SK-N-SH (cell line): ENCODE measurements at regions not wholly inside any gene's neighbourhood (a gene's known extent, or its start where the extent isn't known, plus 50 kb on each side); places are given as distances from the start of the nearest gene placed in this dataset.

ENCODE experiments used
- CTCF ChIA-PET: fragments of 300-600, 350-600 bp; formaldehyde crosslinking; extraction: SDS; loops from one replicate; lab custom pipeline; 2021; lab: Yijun Ruan, JAX
- POLR2A ChIA-PET: fragments of 350-600 bp; sonication (Branson Sonifier 250); formaldehyde crosslinking; extraction: SDS; loops from one replicate; lab custom pipeline; 2020; ENCODE audit warnings: antibody characterized with exemption, inconsistent platforms; lab: Yijun Ruan, JAX
- DNase-seq: peaks from one replicate; pipeline ENCODE4 v3.0.0; 2012
- H2AFZ ChIP-seq: fragments of 200-600 bp; sonication (generic); 2 replicates; pipeline ENCODE4 v1.8.1; 2016; ENCODE audit warnings: antibody characterized with exemption, mild to moderate bottlenecking, low read depth
- H3F3A ChIP-seq: fragments of 200-600 bp; sonication (generic); replicated peaks from 2 replicates; pipeline ENCODE3; 2016; ENCODE audit warnings: antibody characterized with exemption, mild to moderate bottlenecking; ENCODE audit not compliant: insufficient read depth
- H3K27ac ChIP-seq, 2 experiments: fragments of 200-500 bp in 1 of 2; fragments of 200-600 bp in 1 of 2; sonication (Bioruptor generic) in 1 of 2; sonication (generic), shearing (Covaris generic) in 1 of 2; 2 replicates each; pipeline versions ENCODE4 v1.5.1 to v1.6.1; 2014 to 2016; ENCODE audit warnings: low read depth in 2 of 2, inconsistent platforms in 1 of 2, low read length in 1 of 2, mild to moderate bottlenecking in 1 of 2, mixed read lengths in 1 of 2
- H3K27me3 ChIP-seq: fragments of 200-600 bp; sonication (generic), shearing (Covaris generic); 2 replicates; pipeline ENCODE4 v1.6.1; 2016; ENCODE audit warnings: mixed run types; ENCODE audit not compliant: insufficient read depth
- H3K36me3 ChIP-seq, 2 experiments: fragments of 200-500 bp in 1 of 2; fragments of 200-600 bp in 1 of 2; sonication (Bioruptor generic) in 1 of 2; sonication (generic) in 1 of 2; replicated peaks in 1 of 2; 2 replicates each; pipeline versions ENCODE3 to v1.5.1; 2014 to 2016; ENCODE audit warnings: low read length in 1 of 2, mild to moderate bottlenecking in 1 of 2; ENCODE audit not compliant: insufficient read depth in 2 of 2, control insufficient read depth in 1 of 2
- H3K4me1 ChIP-seq, 2 experiments: fragments of 200-500 bp in 1 of 2; fragments of 200-600 bp in 1 of 2; sonication (Bioruptor generic) in 1 of 2; sonication (generic), shearing (Covaris generic) in 1 of 2; 2 replicates each; pipeline versions ENCODE4 v1.5.1 to v1.6.1; 2014 to 2016; ENCODE audit warnings: low read depth in 1 of 2, low read length in 1 of 2, mixed run types in 1 of 2; ENCODE audit not compliant: insufficient read depth in 2 of 2, control insufficient read depth in 1 of 2
- H3K4me2 ChIP-seq: fragments of 200-600 bp; sonication (generic), shearing (Covaris generic); 2 replicates; pipeline ENCODE4 v1.6.1; 2017; ENCODE audit warnings: mixed run types
- H3K4me3 ChIP-seq, 2 experiments: fragments of 200-500 bp in 1 of 2; fragments of 200-600 bp in 1 of 2; sonication (Bioruptor generic) in 1 of 2; sonication (generic), shearing (Covaris generic) in 1 of 2; 2 replicates each; pipeline versions ENCODE4 v1.5.1 to v1.8.1; 2014 to 2016; ENCODE audit warnings: low read depth in 2 of 2, inconsistent platforms in 1 of 2, low read length in 1 of 2, mild to moderate bottlenecking in 1 of 2, mixed read lengths in 1 of 2, moderate library complexity in 1 of 2
- H3K79me2 ChIP-seq: fragments of 200-600 bp; sonication (generic); 2 replicates; pipeline ENCODE4 v1.8.1; 2017; ENCODE audit warnings: mild to moderate bottlenecking; ENCODE audit not compliant: insufficient read depth
- H3K9ac ChIP-seq: fragments of 200-600 bp; sonication (generic); 2 replicates; pipeline ENCODE4 v1.6.1; 2017; ENCODE audit warnings: mixed run types
- H3K9me2 ChIP-seq: fragments of 200-600 bp; sonication (generic); 2 replicates; pipeline ENCODE4 v1.6.1; 2017; ENCODE audit warnings: mixed run types
- H3K9me3 ChIP-seq: fragments of 200-600 bp; sonication (generic); 2 replicates; pipeline ENCODE4 v1.6.1; 2017; ENCODE audit warnings: mixed run types, mild to moderate bottlenecking, moderate library complexity
- H4K20me1 ChIP-seq: fragments of 200-600 bp; sonication (generic); 2 replicates; pipeline ENCODE4 v1.6.1; 2017; ENCODE audit warnings: mild to moderate bottlenecking, mixed run types; ENCODE audit not compliant: insufficient read depth
- ELF1 ChIP-seq: IDR thresholded peaks from 2 replicates; pipeline ENCODE4 v1.4.0; 2012
- FOSL2 ChIP-seq: IDR thresholded peaks from 2 replicates; pipeline ENCODE4 v1.4.0; 2012; ENCODE audit warnings: low read depth, mild to moderate bottlenecking, moderate library complexity, borderline replicate concordance
- FOXJ3 ChIP-seq: sonication (generic); formaldehyde crosslinking; IDR thresholded peaks from 2 replicates; pipeline ENCODE4 v1.5.1; 2020; ENCODE audit warnings: mild to moderate bottlenecking, missing genetic modification reagents
- GABPA ChIP-seq: IDR thresholded peaks from 2 replicates; pipeline ENCODE4 v1.4.0; 2012; ENCODE audit warnings: low read depth, mild to moderate bottlenecking
- GATA2 ChIP-seq: sonication (generic); formaldehyde crosslinking; IDR thresholded peaks from 2 replicates; pipeline ENCODE4 v1.5.0; 2020; ENCODE audit warnings: mild to moderate bottlenecking, missing genetic modification reagents
- JUND ChIP-seq: IDR thresholded peaks from 2 replicates; pipeline ENCODE4 v1.4.0; 2012
- MEF2A ChIP-seq: IDR thresholded peaks from 2 replicates; pipeline ENCODE4 v1.4.0; 2012; ENCODE audit warnings: low read depth, borderline replicate concordance
- MXI1 ChIP-seq: IDR thresholded peaks from 2 replicates; pipeline ENCODE4 v1.6.1; 2012; ENCODE audit warnings: mild to moderate bottlenecking, low read depth, low read length, improper control_type of control experiment
- NFIC ChIP-seq: IDR thresholded peaks from 2 replicates; pipeline ENCODE4 v1.4.0; 2012; ENCODE audit warnings: borderline replicate concordance
- POLR2AphosphoS5 ChIP-seq: IDR thresholded peaks from 2 replicates; pipeline ENCODE4 v1.6.1; 2012; ENCODE audit warnings: low read depth, low read length
- RAD21 ChIP-seq: IDR thresholded peaks from 2 replicates; pipeline ENCODE4 v1.6.1; 2012; ENCODE audit warnings: mild to moderate bottlenecking, low read length
- SMC3 ChIP-seq: IDR thresholded peaks from 2 replicates; pipeline ENCODE4 v1.6.1; 2012; ENCODE audit warnings: low read depth, low read length, improper control_type of control experiment
- YY1 ChIP-seq: IDR thresholded peaks from 2 replicates; pipeline ENCODE4 v1.4.0; 2012; ENCODE audit warnings: low read depth, mild to moderate bottlenecking
- WGBS: methylation state at CpG from one replicate; pipeline ENCODE4 v1.1.6; 2017; ENCODE audit warnings: low lambda C conversion rate; 5-methylcytosine and 5-hydroxymethylcytosine counted together
- TF ChIP-seq, protein P1 (sequence below): IDR thresholded peaks from 2 replicates; pipeline ENCODE4 v1.6.1; 2012; ENCODE audit warnings: mild to moderate bottlenecking, low read depth, low read length, moderate library complexity
- TF ChIP-seq, protein P2 (sequence below): fragments of 150-350 bp; IDR thresholded peaks from 2 replicates; pipeline ENCODE4 v1.6.1; 2017; ENCODE audit warnings: antibody characterized with exemption, low read length, low read depth, borderline replicate concordance
- TF ChIP-seq, protein P3 (sequence below): IDR thresholded peaks from 2 replicates; pipeline ENCODE4 v1.4.0; 2012; ENCODE audit warnings: low read depth
- TF ChIP-seq, protein P4 (sequence below): fragments of 200-600 bp; sonication (generic); IDR thresholded peaks from 2 replicates; pipeline ENCODE4 v1.6.1; 2017; ENCODE audit warnings: antibody characterized with exemption, mild to moderate bottlenecking, moderate library complexity
- TF ChIP-seq, protein P5 (sequence below): IDR thresholded peaks from 2 replicates; pipeline ENCODE4 v1.4.0; 2012; ENCODE audit warnings: low read depth, borderline replicate concordance
- TF ChIP-seq, protein P6 (sequence below): IDR thresholded peaks from 2 replicates; pipeline ENCODE4 v1.4.0; 2012; ENCODE audit warnings: low read depth, borderline replicate concordance

DNA sequence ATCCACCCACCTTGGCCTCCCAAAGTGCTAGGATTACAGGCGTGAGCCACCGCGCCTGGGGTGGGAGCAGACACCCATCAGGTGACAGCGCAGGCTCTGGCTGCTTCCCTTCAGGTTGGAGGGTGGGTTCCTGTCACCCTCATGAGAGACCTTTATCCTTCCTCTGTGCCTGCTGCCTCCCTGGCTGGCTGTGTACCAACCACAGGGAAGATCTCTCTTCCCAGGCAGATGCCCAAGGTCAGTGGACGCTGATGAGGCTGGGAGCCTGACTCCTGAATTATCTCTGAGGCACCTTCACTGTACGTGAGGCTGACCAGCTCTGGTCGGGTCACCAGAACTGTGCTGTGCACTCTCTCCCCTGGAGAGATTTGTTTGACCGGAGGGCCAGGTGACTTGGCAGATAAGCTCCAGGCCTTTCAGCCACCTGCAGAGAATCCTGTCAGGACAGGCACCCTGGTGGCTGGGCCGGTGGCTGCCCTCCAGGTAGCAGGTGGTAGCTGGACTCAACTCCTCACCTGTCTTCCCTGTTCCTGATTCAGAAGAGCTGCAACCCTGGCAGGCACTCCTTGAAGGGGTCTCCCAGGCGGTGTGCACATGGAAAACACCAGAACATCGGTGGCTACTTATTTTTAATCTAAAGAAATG lies 251.9 kb downstream of the GLRX3 start:
- H3K9me2 ChIP-seq, result no peaks in the 10 kb centered on the region
- 27% methylated on average over 9 of the region's 11 CpGs for WGBS
- TF ChIP-seq MXI1 (no peak), RAD21 (no peak), FOSL2 (no peak), POLR2AphosphoS5 (no peak), NFIC (no peak), GATA2 (CRISPR knock-in tag) (no peak), MEF2A (no peak), GABPA (no peak), YY1 (no peak), ELF1 (no peak), JUND (no peak), FOXJ3 (CRISPR knock-in tag) (no peak), SMC3 (no peak)
- TF ChIP-seq, protein P1, sequence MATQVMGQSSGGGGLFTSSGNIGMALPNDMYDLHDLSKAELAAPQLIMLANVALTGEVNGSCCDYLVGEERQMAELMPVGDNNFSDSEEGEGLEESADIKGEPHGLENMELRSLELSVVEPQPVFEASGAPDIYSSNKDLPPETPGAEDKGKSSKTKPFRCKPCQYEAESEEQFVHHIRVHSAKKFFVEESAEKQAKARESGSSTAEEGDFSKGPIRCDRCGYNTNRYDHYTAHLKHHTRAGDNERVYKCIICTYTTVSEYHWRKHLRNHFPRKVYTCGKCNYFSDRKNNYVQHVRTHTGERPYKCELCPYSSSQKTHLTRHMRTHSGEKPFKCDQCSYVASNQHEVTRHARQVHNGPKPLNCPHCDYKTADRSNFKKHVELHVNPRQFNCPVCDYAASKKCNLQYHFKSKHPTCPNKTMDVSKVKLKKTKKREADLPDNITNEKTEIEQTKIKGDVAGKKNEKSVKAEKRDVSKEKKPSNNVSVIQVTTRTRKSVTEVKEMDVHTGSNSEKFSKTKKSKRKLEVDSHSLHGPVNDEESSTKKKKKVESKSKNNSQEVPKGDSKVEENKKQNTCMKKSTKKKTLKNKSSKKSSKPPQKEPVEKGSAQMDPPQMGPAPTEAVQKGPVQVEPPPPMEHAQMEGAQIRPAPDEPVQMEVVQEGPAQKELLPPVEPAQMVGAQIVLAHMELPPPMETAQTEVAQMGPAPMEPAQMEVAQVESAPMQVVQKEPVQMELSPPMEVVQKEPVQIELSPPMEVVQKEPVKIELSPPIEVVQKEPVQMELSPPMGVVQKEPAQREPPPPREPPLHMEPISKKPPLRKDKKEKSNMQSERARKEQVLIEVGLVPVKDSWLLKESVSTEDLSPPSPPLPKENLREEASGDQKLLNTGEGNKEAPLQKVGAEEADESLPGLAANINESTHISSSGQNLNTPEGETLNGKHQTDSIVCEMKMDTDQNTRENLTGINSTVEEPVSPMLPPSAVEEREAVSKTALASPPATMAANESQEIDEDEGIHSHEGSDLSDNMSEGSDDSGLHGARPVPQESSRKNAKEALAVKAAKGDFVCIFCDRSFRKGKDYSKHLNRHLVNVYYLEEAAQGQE, result no peak
- TF ChIP-seq, protein P2, sequence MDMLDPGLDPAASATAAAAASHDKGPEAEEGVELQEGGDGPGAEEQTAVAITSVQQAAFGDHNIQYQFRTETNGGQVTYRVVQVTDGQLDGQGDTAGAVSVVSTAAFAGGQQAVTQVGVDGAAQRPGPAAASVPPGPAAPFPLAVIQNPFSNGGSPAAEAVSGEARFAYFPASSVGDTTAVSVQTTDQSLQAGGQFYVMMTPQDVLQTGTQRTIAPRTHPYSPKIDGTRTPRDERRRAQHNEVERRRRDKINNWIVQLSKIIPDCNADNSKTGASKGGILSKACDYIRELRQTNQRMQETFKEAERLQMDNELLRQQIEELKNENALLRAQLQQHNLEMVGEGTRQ, result no peak
- TF ChIP-seq, protein P3, sequence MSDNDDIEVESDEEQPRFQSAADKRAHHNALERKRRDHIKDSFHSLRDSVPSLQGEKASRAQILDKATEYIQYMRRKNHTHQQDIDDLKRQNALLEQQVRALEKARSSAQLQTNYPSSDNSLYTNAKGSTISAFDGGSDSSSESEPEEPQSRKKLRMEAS, result no peak
- TF ChIP-seq, protein P4, sequence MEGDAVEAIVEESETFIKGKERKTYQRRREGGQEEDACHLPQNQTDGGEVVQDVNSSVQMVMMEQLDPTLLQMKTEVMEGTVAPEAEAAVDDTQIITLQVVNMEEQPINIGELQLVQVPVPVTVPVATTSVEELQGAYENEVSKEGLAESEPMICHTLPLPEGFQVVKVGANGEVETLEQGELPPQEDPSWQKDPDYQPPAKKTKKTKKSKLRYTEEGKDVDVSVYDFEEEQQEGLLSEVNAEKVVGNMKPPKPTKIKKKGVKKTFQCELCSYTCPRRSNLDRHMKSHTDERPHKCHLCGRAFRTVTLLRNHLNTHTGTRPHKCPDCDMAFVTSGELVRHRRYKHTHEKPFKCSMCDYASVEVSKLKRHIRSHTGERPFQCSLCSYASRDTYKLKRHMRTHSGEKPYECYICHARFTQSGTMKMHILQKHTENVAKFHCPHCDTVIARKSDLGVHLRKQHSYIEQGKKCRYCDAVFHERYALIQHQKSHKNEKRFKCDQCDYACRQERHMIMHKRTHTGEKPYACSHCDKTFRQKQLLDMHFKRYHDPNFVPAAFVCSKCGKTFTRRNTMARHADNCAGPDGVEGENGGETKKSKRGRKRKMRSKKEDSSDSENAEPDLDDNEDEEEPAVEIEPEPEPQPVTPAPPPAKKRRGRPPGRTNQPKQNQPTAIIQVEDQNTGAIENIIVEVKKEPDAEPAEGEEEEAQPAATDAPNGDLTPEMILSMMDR, result no peak
- TF ChIP-seq, protein P5, sequence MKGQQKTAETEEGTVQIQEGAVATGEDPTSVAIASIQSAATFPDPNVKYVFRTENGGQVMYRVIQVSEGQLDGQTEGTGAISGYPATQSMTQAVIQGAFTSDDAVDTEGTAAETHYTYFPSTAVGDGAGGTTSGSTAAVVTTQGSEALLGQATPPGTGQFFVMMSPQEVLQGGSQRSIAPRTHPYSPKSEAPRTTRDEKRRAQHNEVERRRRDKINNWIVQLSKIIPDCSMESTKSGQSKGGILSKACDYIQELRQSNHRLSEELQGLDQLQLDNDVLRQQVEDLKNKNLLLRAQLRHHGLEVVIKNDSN, result no peak
- TF ChIP-seq, protein P6, sequence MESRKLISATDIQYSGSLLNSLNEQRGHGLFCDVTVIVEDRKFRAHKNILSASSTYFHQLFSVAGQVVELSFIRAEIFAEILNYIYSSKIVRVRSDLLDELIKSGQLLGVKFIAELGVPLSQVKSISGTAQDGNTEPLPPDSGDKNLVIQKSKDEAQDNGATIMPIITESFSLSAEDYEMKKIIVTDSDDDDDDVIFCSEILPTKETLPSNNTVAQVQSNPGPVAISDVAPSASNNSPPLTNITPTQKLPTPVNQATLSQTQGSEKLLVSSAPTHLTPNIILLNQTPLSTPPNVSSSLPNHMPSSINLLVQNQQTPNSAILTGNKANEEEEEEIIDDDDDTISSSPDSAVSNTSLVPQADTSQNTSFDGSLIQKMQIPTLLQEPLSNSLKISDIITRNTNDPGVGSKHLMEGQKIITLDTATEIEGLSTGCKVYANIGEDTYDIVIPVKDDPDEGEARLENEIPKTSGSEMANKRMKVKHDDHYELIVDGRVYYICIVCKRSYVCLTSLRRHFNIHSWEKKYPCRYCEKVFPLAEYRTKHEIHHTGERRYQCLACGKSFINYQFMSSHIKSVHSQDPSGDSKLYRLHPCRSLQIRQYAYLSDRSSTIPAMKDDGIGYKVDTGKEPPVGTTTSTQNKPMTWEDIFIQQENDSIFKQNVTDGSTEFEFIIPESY, result no peak
- DNase-seq, result no peak
- H3F3A ChIP-seq, result no peaks in the 10 kb centered on the region
- no peaks in the 10 kb centered on the region for H3K9me3 ChIP-seq
- no peaks in the 10 kb centered on the region for H4K20me1 ChIP-seq
- H3K4me2 ChIP-seq, result no peak overlapping the region
- no peak overlapping the region for H3K9ac ChIP-seq
- H3K36me3 ChIP-seq, result no peaks in the 10 kb centered on the region
- no peaks in the 10 kb centered on the region for H3K27me3 ChIP-seq
- H3K4me1 ChIP-seq, result no peaks in the 10 kb centered on the region
- no peaks in the 10 kb centered on the region for H3K79me2 ChIP-seq
- POLR2A ChIA-PET, result no interaction called here
- CTCF ChIA-PET, result no interaction called here
- no peak overlapping the region for H3K4me3 ChIP-seq
- H3K27ac ChIP-seq, result no peak overlapping the region
- no peak overlapping the region for H2AFZ ChIP-seq
